Stomach (tissue), 4 donors: ENCODE measurements at regions not wholly inside any gene's neighbourhood (a gene's known extent, or its start where the extent isn't known, plus 50 kb on each side); places are given as distances from the start of the nearest gene placed in this dataset.

Experiments used
- CTCF ChIP-seq, 7 experiments: fragments of 450-650 bp in 4 of 7; fragments of 200-600 bp in 3 of 7; sonication (generic) in 3 of 7; IDR thresholded peaks; one replicate each; pipeline ENCODE4 v1.5.1; 2016 to 2019; ENCODE audit warnings: antibody characterized with exemption in 7 of 7, control low read depth in 2 of 7, mild to moderate bottlenecking in 1 of 7
- POLR2AphosphoS5 ChIP-seq, 3 donors: sonication (generic); formaldehyde crosslinking; IDR thresholded peaks; one replicate each; pipeline ENCODE4 v1.6.1; 2016; ENCODE audit warnings: antibody characterized with exemption in 3 of 3

DNA sequence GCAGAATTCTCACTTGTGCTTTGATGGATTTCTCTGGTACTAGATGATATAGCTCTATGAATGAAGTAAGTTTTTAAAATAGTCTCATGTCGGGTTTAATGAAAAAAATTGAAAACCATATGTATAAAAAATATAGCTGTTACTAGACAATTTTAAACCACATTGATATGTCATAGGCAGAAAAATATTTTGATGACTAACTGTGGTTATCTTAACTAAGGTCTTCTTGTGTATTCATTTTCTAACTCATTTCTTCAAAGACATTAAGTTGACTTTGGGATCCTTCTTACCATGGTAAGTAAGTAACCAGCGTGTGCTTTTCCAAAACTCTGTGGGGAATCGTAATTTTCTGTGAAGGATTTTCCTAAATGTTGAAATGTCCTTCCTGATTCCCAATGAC, 160.9 kb upstream of the COL3A1 start:
- TF ChIP-seq POLR2AphosphoS5 (IDR thresholded peaks at IDR 0.05) (no peak), CTCF (IDR thresholded peaks at IDR 0.05) (no peak)
